Right lobe of liver (tissue), 6 donors: ENCODE measurements at regions not wholly inside any gene's neighbourhood (a gene's known extent, or its start where the extent isn't known, plus 50 kb on each side); places are given as distances from the start of the nearest gene placed in this dataset.

Experiments used
- ATAC-seq, 4 donors: fragments of 200-7000 bp; cut with Tn5 transposase; one replicate each; pipeline ENCODE4 v1.9.1; 2020; ENCODE audit warnings: mild to moderate bottlenecking in 4 of 4, moderate library complexity in 4 of 4
- DNase-seq, 3 donors: peaks; one replicate each; pipeline ENCODE4 v3.0.0-alpha.2; 2020
- H3K27ac ChIP-seq, 3 donors: fragments of 200-600 bp; one replicate each; pipeline ENCODE4 v1.8.0; 2022
- H3K27me3 ChIP-seq, 2 donors: fragments of 200-600 bp; one replicate each; pipeline ENCODE4 v1.8.0; 2022
- H3K36me3 ChIP-seq, 4 donors: fragments of 200-600 bp; sonication (generic) in 1 of 4; one replicate each; pipeline versions ENCODE4 v1.5.1 to v1.8.0; 2017 to 2022; ENCODE audit warnings: control low read depth in 1 of 4
- H3K4me1 ChIP-seq, 4 donors: fragments of 200-600 bp; sonication (generic) in 1 of 4; one replicate each; pipeline versions ENCODE4 v1.5.1 to v1.8.0; 2017 to 2022; ENCODE audit warnings: control low read depth in 1 of 4
- H3K4me3 ChIP-seq, 3 donors: fragments of 200-600 bp; one replicate each; pipeline ENCODE4 v1.8.0; 2022
- H3K9me3 ChIP-seq, 4 donors: fragments of 200-600 bp; sonication (generic) in 1 of 4; one replicate each; pipeline versions ENCODE4 v1.5.1 to v1.8.0; 2017 to 2022; ENCODE audit warnings: control low read depth in 1 of 4
- POLR2A ChIP-seq: fragments of 450-650 bp; IDR thresholded peaks from one replicate; pipeline ENCODE4 v1.6.1; 2017; ENCODE audit warnings: antibody characterized with exemption, mild to moderate bottlenecking
- WGBS: methylation state at CpG from one replicate; pipeline ENCODE4 v1.1.6; 2018; ENCODE audit warnings: low coverage, low lambda C conversion rate; ENCODE audit not compliant: insufficient coverage; ENCODE audit errors: missing lambda C conversion rate; 5-methylcytosine and 5-hydroxymethylcytosine counted together
- intact Hi-C, 2 donors: fragments of 100-400 bp; cut with DNase I; formaldehyde crosslinking; loops; one replicate each; pipeline versions ENCODE4 v1.11.2 to v1.14.1; 2022
- TF ChIP-seq, protein P1 (sequence below), 4 donors: fragments of 200-600 bp in 3 of 4; fragments of 450-650 bp in 1 of 4; IDR thresholded peaks; one replicate each; pipeline versions ENCODE4 v1.5.1 to v1.8.0; 2016 to 2022; ENCODE audit warnings: antibody characterized with exemption in 4 of 4, mild to moderate bottlenecking in 2 of 4
- donor health status: DM: no; HTN: yes; CAD: no.
- donor health status: DM: no; HTN: no; CAD: no.
- donor health status: DM: no; HTN: no; CAD: no.
- donor health status: DM: no; HTN: yes; CAD: no.
- donor health status: DM: no; HTN: yes; CAD: no.

DNA sequence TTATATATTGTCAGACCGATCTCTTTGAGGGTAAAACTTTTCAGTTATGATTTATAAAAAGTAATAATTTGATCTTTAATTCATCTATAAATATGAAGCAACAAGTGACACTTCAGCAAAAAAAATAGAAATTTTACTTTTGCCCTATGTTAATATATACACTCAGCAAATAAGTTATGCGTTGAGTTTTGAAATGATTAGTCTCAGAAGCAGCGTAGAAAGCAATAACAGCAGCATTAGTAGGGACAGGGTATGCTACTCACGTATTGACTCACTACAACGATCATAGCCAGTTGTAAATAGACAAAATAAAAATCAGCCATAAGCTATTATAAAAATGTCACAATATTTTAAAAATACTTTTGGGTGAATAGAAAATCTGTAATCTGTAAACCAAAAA, 1229.2 kb downstream of the ADGRL3 start:
- no peaks in the 10 kb centered on the region for H3K36me3 ChIP-seq
- H3K4me3 ChIP-seq: no peak overlapping the region
- 62% methylated on average over 5 of the region's 5 CpGs for WGBS
- no peaks in the 10 kb centered on the region for H3K9me3 ChIP-seq
- TF ChIP-seq, protein P1, sequence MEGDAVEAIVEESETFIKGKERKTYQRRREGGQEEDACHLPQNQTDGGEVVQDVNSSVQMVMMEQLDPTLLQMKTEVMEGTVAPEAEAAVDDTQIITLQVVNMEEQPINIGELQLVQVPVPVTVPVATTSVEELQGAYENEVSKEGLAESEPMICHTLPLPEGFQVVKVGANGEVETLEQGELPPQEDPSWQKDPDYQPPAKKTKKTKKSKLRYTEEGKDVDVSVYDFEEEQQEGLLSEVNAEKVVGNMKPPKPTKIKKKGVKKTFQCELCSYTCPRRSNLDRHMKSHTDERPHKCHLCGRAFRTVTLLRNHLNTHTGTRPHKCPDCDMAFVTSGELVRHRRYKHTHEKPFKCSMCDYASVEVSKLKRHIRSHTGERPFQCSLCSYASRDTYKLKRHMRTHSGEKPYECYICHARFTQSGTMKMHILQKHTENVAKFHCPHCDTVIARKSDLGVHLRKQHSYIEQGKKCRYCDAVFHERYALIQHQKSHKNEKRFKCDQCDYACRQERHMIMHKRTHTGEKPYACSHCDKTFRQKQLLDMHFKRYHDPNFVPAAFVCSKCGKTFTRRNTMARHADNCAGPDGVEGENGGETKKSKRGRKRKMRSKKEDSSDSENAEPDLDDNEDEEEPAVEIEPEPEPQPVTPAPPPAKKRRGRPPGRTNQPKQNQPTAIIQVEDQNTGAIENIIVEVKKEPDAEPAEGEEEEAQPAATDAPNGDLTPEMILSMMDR (IDR thresholded peaks at IDR 0.05): no peak
- TF ChIP-seq POLR2A: no peak
- intact Hi-C loops: no loop called here
- DNase-seq (no peak), ATAC-seq (no peak)
- no peak overlapping the region for H3K27ac ChIP-seq
- H3K4me1 ChIP-seq: no peaks in the 10 kb centered on the region
- no peaks in the 10 kb centered on the region for H3K27me3 ChIP-seq

GRCh38 chr4:62415256-62415655, 1215.1 kb downstream of the ADGRL3 start:
- Histone ChIP-seq H3K27me3 (no peaks in the 10 kb centered on the region), H3K4me1 (no peaks in the 10 kb centered on the region), H3K36me3 (no peaks in the 10 kb centered on the region), H3K27ac (no peak overlapping the region), H3K9me3 (no peaks in the 10 kb centered on the region), H3K4me3 (no peak overlapping the region)
- TF ChIP-seq, protein P1 (IDR thresholded peaks at IDR 0.05): no peak
- no peak for ATAC-seq
- no peak for DNase-seq
- intact Hi-C loops: no loop called here
- 56% methylated on average over 1 of the region's 1 CpG for WGBS

GRCh38 chr4:62414563-62414962, 1214.4 kb downstream of the ADGRL3 start:
- Histone ChIP-seq H3K4me3 (no peak overlapping the region), H3K9me3 (no peaks in the 10 kb centered on the region), H3K27ac (no peak overlapping the region), H3K36me3 (no peaks in the 10 kb centered on the region), H3K27me3 (no peaks in the 10 kb centered on the region), H3K4me1 (no peaks in the 10 kb centered on the region)
- ATAC-seq (no peak), DNase-seq (no peak)
- TF ChIP-seq, protein P1 (IDR thresholded peaks at IDR 0.05): no peak
- no peak for TF ChIP-seq POLR2A
- intact Hi-C loops: no loop called here

DNA sequence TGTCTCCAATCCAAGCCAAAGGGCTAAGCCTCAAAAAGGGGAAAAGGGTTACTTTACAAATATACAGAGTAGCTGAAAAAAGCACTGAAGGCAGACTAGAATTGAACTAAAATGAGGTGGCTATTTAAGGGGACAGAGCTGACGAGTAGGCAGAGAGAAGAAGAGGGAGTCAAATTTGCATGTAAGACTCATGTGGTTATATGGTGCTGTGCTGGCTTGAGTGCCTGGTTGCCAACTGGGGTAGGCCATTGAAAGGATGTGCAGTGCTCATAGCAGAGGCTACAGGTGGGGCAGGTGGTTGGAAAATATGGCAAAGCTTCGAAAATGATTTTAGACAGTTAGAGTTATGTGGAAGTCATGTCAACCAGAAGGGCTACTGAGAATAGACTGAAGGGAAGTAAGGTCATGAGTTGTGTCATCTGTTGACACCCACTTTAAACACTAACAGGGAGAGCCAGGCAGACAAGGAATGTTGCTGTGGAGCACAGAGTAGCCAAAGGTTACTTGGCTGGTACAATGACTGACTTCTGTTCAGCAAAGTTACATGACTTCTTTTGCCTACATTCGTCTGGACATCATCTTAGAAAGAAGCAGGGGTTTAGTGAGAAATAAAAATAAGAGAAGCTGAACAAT, 1210.4 kb downstream of the ADGRL3 start:
- H3K4me3 ChIP-seq: no peak overlapping the region
- TF ChIP-seq POLR2A: no peak
- TF ChIP-seq, protein P1 (IDR thresholded peaks at IDR 0.05): no peak
- ATAC-seq: no peak
- WGBS: 45% methylated on average over 3 of the region's 3 CpGs
- H3K27me3 ChIP-seq: no peaks in the 10 kb centered on the region
- H3K36me3 ChIP-seq: no peaks in the 10 kb centered on the region
- DNase-seq: no peak
- intact Hi-C loops: no loop called here
- H3K9me3 ChIP-seq: no peaks in the 10 kb centered on the region
- H3K27ac ChIP-seq: no peak overlapping the region
- H3K4me1 ChIP-seq: no peaks in the 10 kb centered on the region

DNA sequence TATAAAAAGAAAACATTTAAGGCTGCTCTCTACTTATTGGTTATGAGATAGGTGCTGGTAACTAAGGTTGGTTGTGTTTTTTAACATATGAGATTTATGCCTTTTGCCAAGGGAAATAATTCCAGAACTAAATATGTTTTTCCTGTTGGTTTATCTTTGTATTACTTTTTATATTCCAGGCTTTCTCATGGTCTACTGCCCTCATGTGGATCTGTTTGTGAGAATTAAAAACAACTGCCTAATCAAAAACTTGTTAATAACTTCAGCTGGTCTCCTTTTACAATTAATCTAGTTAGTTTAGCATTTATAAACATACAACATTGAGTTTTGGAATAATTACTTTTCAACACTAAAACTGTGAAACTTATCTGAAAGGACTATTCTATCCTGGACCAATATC, 1208.3 kb downstream of the ADGRL3 start:
- ATAC-seq: no peak
- no peak for DNase-seq
- Histone ChIP-seq H3K9me3 (no peaks in the 10 kb centered on the region), H3K27me3 (no peaks in the 10 kb centered on the region), H3K4me3 (no peak overlapping the region), H3K36me3 (no peaks in the 10 kb centered on the region), H3K27ac (no peak overlapping the region), H3K4me1 (no peaks in the 10 kb centered on the region)
- TF ChIP-seq, protein P1 (IDR thresholded peaks at IDR 0.05): no peak
- TF ChIP-seq POLR2A: no peak
- intact Hi-C loops: no loop called here
